ENCODE measurements at regions not wholly inside any gene's neighbourhood (a gene's known extent, or its start where the extent isn't known, plus 50 kb on each side); places are given as distances from the start of the nearest gene placed in this dataset.

- DNase-seq = no peak
Measured at GRCh38 chr22:48665311-48665995, 1162.2 kb downstream of the BRD1 start.

- no peak for DNase-seq
Measured at GRCh38 chr22:48664586-48664985, 1163.1 kb downstream of the BRD1 start.

- DNase-seq = no peak
Measured at GRCh38 chr22:48663297-48663696, 1164.4 kb downstream of the BRD1 start.

- no peak for DNase-seq
Measured at GRCh38 chr22:48662476-48663135, 1165.1 kb downstream of the BRD1 start.

GRCh38 chr22:48661984-48662383, 1165.7 kb downstream of the BRD1 start:
- DNase-seq = no peak

- no peak for DNase-seq
Measured at GRCh38 chr22:48660790-48661740, 1166.6 kb downstream of the BRD1 start.

- DNase-seq = no peak
Measured at GRCh38 chr22:48660104-48660789, 1167.4 kb downstream of the BRD1 start.

GRCh38 chr22:48659404-48659996, 1168.2 kb downstream of the BRD1 start:
- DNase-seq = no peak

- no peak for DNase-seq
Measured at GRCh38 chr22:48658871-48659270, 1168.8 kb downstream of the BRD1 start.

- no peak for DNase-seq
Measured at GRCh38 chr22:48658246-48658645, 1169.4 kb downstream of the BRD1 start.

GRCh38 chr22:48654492-48654891, 1173.2 kb downstream of the BRD1 start:
- no peak for DNase-seq

- DNase-seq = no peak
Measured at GRCh38 chr22:48653929-48654328, 1173.7 kb downstream of the BRD1 start.

- DNase-seq = no peak
Measured at GRCh38 chr22:48653306-48653705, 1174.4 kb downstream of the BRD1 start.

GRCh38 chr22:48652796-48653195, 1174.9 kb downstream of the BRD1 start:
- DNase-seq = no peak

GRCh38 chr22:48651981-48652538, 1175.6 kb downstream of the BRD1 start:
- DNase-seq = no peak

- DNase-seq = no peak
Measured at GRCh38 chr22:48651036-48651890, 1176.4 kb downstream of the BRD1 start.

- no peak for DNase-seq
Measured at GRCh38 chr22:48650323-48651035, 1177.2 kb downstream of the BRD1 start.

GRCh38 chr22:48649466-48649865, 1178.2 kb downstream of the BRD1 start:
- no peak for DNase-seq

GRCh38 chr22:48649031-48649430, 1178.6 kb downstream of the BRD1 start:
- no peak for DNase-seq

All from activated effector memory CD4-positive, alpha-beta T cell treated with Interleukin-2 at 50 U/mL for 16 hours (primary cell).